Pancreas (tissue), 10 donors: ENCODE measurements at regions not wholly inside any gene's neighbourhood (a gene's known extent, or its start where the extent isn't known, plus 50 kb on each side); places are given as distances from the start of the nearest gene placed in this dataset.

Experiments
- ATAC-seq, 4 donors: fragments of 200-7000 bp; cut with Tn5 transposase; one replicate each; pipeline versions ENCODE4 v1.8.0 to v1.9.1; 2020; ENCODE audit warnings: mild to moderate bottlenecking in 4 of 4, moderate library complexity in 4 of 4
- DNase-seq, 6 donors: peaks; one replicate each; pipeline ENCODE4 v3.0.0-alpha.2; 2020
- FAIRE-seq: peaks from 2 replicates; lab custom pipeline; 2012; peaks lifted over from hg19 to GRCh38; lab: Jason Lieb, UNC
- H3K27ac ChIP-seq, 4 donors: fragments of 200-600 bp; sonication (generic); 1 replicate in 3 of 4; 2 replicates in 1 of 4; pipeline versions ENCODE4 v1.5.0 to v1.8.0; 2020
- H3K27me3 ChIP-seq, 4 donors: fragments of 200-600 bp; one replicate each; pipeline ENCODE4 v1.8.0; 2021
- H3K36me3 ChIP-seq, 3 donors: fragments of 200-600 bp; sonication (generic) in 1 of 3; one replicate each; pipeline versions ENCODE4 v1.5.0 to v1.8.0; 2020 to 2021
- H3K4me1 ChIP-seq, 3 donors: fragments of 200-600 bp; one replicate each; pipeline ENCODE4 v1.8.0; 2021
- H3K4me3 ChIP-seq, 4 donors: fragments of 200-600 bp; sonication (generic) in 2 of 4; one replicate each; pipeline versions ENCODE4 v1.5.0 to v1.8.0; 2020 to 2021
- H3K9me3 ChIP-seq, 4 donors: fragments of 200-600 bp; one replicate each; pipeline ENCODE4 v1.8.0; 2021
- CTCF ChIP-seq, 4 donors: fragments of 200-600 bp; sonication (generic) in 3 of 4; IDR thresholded peaks; one replicate each; pipeline versions ENCODE4 v1.5.0 to v1.8.0; 2021; ENCODE audit warnings: antibody characterized with exemption in 4 of 4
- WGBS, 2 donors: extraction: QIAGEN DNeasy Blood & Tissue Kit; methylation state at CpG; one replicate each; pipeline ENCODE4 v1.1.7; 2013; 5-methylcytosine and 5-hydroxymethylcytosine counted together
- intact Hi-C, 3 donors: fragments of 100-400 bp; cut with DNase I; formaldehyde crosslinking; loops; one replicate each; pipeline versions ENCODE4 v1.11.1 to v1.14.2; 2022
- donor health status: healthy with polysubstance abuse.
- donor health status: DM: no; HTN: no; CAD: no; lungs with moderate emphysema.
- donor health status: DM: no; HTN: no; CAD: no.
- donor health status: control.
- donor health status: control.
- donor health status: Bipolar disorder and iron deficiency.
- donor health status: DM: yes; HTN: yes; CAD: no.
- donor health status: DM: no; HTN: no; CAD: no.
- donor health status: DM: no; HTN: no; CAD: no.
- donor health status: DM: yes; HTN: yes; CAD: no.

- no peak overlapping the region for H3K27ac ChIP-seq
- no peak for FAIRE-seq
- DNase-seq = no peak
- 92 to 93% methylated on average over 1 of the region's 1 CpG for WGBS, 2 donors
- no peaks in the 10 kb centered on the region for H3K36me3 ChIP-seq
- ATAC-seq = no peak
- no peak for TF ChIP-seq CTCF (IDR thresholded peaks at IDR 0.05)
- intact Hi-C loops = no loop called here
- no peak overlapping the region for H3K4me3 ChIP-seq
- H3K9me3 ChIP-seq = no peaks in the 10 kb centered on the region
- H3K4me1 ChIP-seq = peaks cover 7 to 12% (median 10%) of the 10 kb centered on the region in 3 donors
- H3K27me3 ChIP-seq = no peaks in the 10 kb centered on the region
Observed at GRCh38 chr10:91080776-91081175, 139.7 kb upstream of the PCGF5 start.

GRCh38 chr10:91082447-91082846 is 138.0 kb upstream of the PCGF5 start:
- no peak for FAIRE-seq
- Histone ChIP-seq H3K36me3 (no peaks in the 10 kb centered on the region), H3K4me1 (peaks cover under 1 to 4% (median 1%) of the 10 kb centered on the region in 3 donors), H3K4me3 (no peak overlapping the region), H3K9me3 (no peaks in the 10 kb centered on the region), H3K27me3 (no peaks in the 10 kb centered on the region), H3K27ac (no peak overlapping the region)
- no peak for ATAC-seq
- no peak for DNase-seq
- WGBS, 2 donors = 91 to 92% methylated on average over 7 of the region's 7 CpGs
- no peak for TF ChIP-seq CTCF (IDR thresholded peaks at IDR 0.05)
- intact Hi-C loops = no loop called here

- Histone ChIP-seq H3K27ac (no peak overlapping the region), H3K4me3 (no peak overlapping the region), H3K4me1 (no peaks in the 10 kb centered on the region), H3K27me3 (no peaks in the 10 kb centered on the region), H3K36me3 (no peaks in the 10 kb centered on the region), H3K9me3 (no peaks in the 10 kb centered on the region)
- no peak for TF ChIP-seq CTCF (IDR thresholded peaks at IDR 0.05)
- peak; percentile 29 for FAIRE-seq
- DNase-seq = no peak
- intact Hi-C loops = no loop called here
- ATAC-seq = peak in 3 of 4 donors; percentile 58 to 66 (median 66)
- WGBS, 2 donors = 32 to 37% methylated on average over 7 of the region's 7 CpGs
Observed at GRCh38 chr10:91088300-91089140, 131.9 kb upstream of the PCGF5 start.

- ATAC-seq (peak in 1 of 4 donors; percentile 30), DNase-seq (no peak), FAIRE-seq (no peak)
- WGBS, 2 donors = 68 to 79% methylated on average over 5 of the region's 5 CpGs
- Histone ChIP-seq H3K4me1 (no peaks in the 10 kb centered on the region), H3K27ac (no peak overlapping the region), H3K4me3 (no peak overlapping the region), H3K9me3 (no peaks in the 10 kb centered on the region), H3K27me3 (no peaks in the 10 kb centered on the region), H3K36me3 (no peaks in the 10 kb centered on the region)
- TF ChIP-seq CTCF (IDR thresholded peaks at IDR 0.05) = no peak
- intact Hi-C loops = no loop called here
Observed at GRCh38 chr10:91090761-91091529, 129.5 kb upstream of the PCGF5 start.
